Activated CD8-positive, alpha-beta memory T cell treated with anti-CD3 and anti-CD28 coated beads, Interleukin-2, amount 50 U/mL, for 1 hour (primary cell): ENCODE measurements at regions not wholly inside any gene's neighbourhood (a gene's known extent, or its start where the extent isn't known, plus 50 kb on each side); places are given as distances from the start of the nearest gene placed in this dataset.
"Not testable (repeated sequence)": the region's sequence is repeated elsewhere in the genome, so short reads cannot be mapped to it uniquely, and the experiment has no call there.

Experiments used
- DNase-seq: peaks from one replicate; pipeline ENCODE4 v3.0.0-alpha.2; 2020; ENCODE audit errors: extremely low read depth

- no peak for DNase-seq
These were observed 218.6 kb upstream of the MOCS1 start for GRCh38 chr6:40152701-40153436.

- DNase-seq = no peak
These were observed 217.9 kb upstream of the MOCS1 start for GRCh38 chr6:40152196-40152595.

GRCh38 chr6:40148882-40149573 lies 214.8 kb upstream of the MOCS1 start:
- DNase-seq = no peak

GRCh38 chr6:40146902-40147301 lies 212.6 kb upstream of the MOCS1 start:
- DNase-seq = no peak

- no peak for DNase-seq
These were observed 205.2 kb upstream of the MOCS1 start for GRCh38 chr6:40139447-40139846.

- DNase-seq = no peak
These were observed 204.0 kb upstream of the MOCS1 start for GRCh38 chr6:40138273-40138720.

GRCh38 chr6:40135491-40136072 lies 201.3 kb upstream of the MOCS1 start:
- no peak for DNase-seq

- not testable (repeated sequence) for DNase-seq
These were observed 199.7 kb upstream of the MOCS1 start for GRCh38 chr6:40133981-40134380.

GRCh38 chr6:40131675-40132074 lies 197.4 kb upstream of the MOCS1 start:
- DNase-seq = no peak

GRCh38 chr6:40128127-40128526 lies 193.9 kb upstream of the MOCS1 start:
- no peak for DNase-seq

GRCh38 chr6:40125680-40126394 lies 191.6 kb upstream of the MOCS1 start:
- DNase-seq = no peak

GRCh38 chr6:40124924-40125323 lies 190.7 kb upstream of the MOCS1 start:
- DNase-seq = no peak

- DNase-seq = no peak
These were observed 182.6 kb upstream of the MOCS1 start for GRCh38 chr6:40116832-40117231.

- DNase-seq = no peak
These were observed 178.1 kb upstream of the MOCS1 start for GRCh38 chr6:40112350-40112749.

GRCh38 chr6:40108736-40109135 lies 174.5 kb upstream of the MOCS1 start:
- no peak for DNase-seq

GRCh38 chr6:40106840-40107239 lies 172.6 kb upstream of the MOCS1 start:
- DNase-seq = no peak

GRCh38 chr6:40098774-40099173 lies 164.5 kb upstream of the MOCS1 start:
- no peak for DNase-seq

GRCh38 chr6:40097590-40097989 lies 163.3 kb upstream of the MOCS1 start:
- DNase-seq = no peak

- no peak for DNase-seq
These were observed 149.1 kb upstream of the MOCS1 start for GRCh38 chr6:40083141-40083920.

GRCh38 chr6:40082278-40083043 lies 148.2 kb upstream of the MOCS1 start:
- DNase-seq = no peak

GRCh38 chr6:40077736-40078135 lies 143.5 kb upstream of the MOCS1 start:
- no peak for DNase-seq
